ENCODE measurements at regions not wholly inside any gene's neighbourhood (a gene's known extent, or its start where the extent isn't known, plus 50 kb on each side); places are given as distances from the start of the nearest gene placed in this dataset.

- DNase-seq, result no peak
Measured at GRCh38 chr18:74023220-74023619, 124.4 kb downstream of the FBXO15 start.

GRCh38 chr18:74019864-74020263 lies 127.8 kb downstream of the FBXO15 start:
- no peak for DNase-seq

GRCh38 chr18:74013955-74014354 lies 133.7 kb downstream of the FBXO15 start:
- DNase-seq, result no peak

- DNase-seq, result no peak
Measured at GRCh38 chr18:74012954-74013630, 134.5 kb downstream of the FBXO15 start.

GRCh38 chr18:74006143-74006542 lies 141.5 kb downstream of the FBXO15 start:
- DNase-seq, result no peak

- no peak for DNase-seq
Measured at GRCh38 chr18:74005320-74006109, 142.1 kb downstream of the FBXO15 start.

- DNase-seq, result no peak
Measured at GRCh38 chr18:73992242-73993022, 155.2 kb downstream of the FBXO15 start.

- no peak for DNase-seq
Measured at GRCh38 chr18:73991570-73991969, 156.1 kb downstream of the FBXO15 start.

- DNase-seq, result no peak
Measured at GRCh38 chr18:73990258-73990657, 157.4 kb downstream of the FBXO15 start.

- DNase-seq, result no peak
Measured at GRCh38 chr18:73987247-73987980, 160.2 kb downstream of the FBXO15 start.

GRCh38 chr18:73986711-73987110 lies 160.9 kb downstream of the FBXO15 start:
- DNase-seq, result no peak

GRCh38 chr18:73985855-73986625 lies 161.6 kb downstream of the FBXO15 start:
- DNase-seq, result no peak

GRCh38 chr18:73983970-73984369 lies 163.7 kb downstream of the FBXO15 start:
- no peak for DNase-seq

GRCh38 chr18:73983496-73983895 lies 164.1 kb downstream of the FBXO15 start:
- DNase-seq, result no peak

GRCh38 chr18:73981796-73982195 lies 165.8 kb downstream of the FBXO15 start:
- DNase-seq, result no peak

- no peak for DNase-seq
Measured at GRCh38 chr18:73980289-73980979, 167.2 kb downstream of the FBXO15 start.

- DNase-seq, result no peak
Measured at GRCh38 chr18:73979742-73980141, 167.9 kb downstream of the FBXO15 start.

GRCh38 chr18:73976433-73976832 lies 171.2 kb downstream of the FBXO15 start:
- DNase-seq, result no peak

- DNase-seq, result no peak
Measured at GRCh38 chr18:73975266-73975665, 172.4 kb downstream of the FBXO15 start.

GRCh38 chr18:73973972-73974371 lies 173.7 kb downstream of the FBXO15 start:
- DNase-seq, result no peak

GRCh38 chr18:73966954-73967353 lies 180.7 kb downstream of the FBXO15 start:
- DNase-seq, result no peak

Data from right hindlimb (tissue), 1 donor.